Omental fat pad (tissue), 3 donors: ENCODE measurements at regions not wholly inside any gene's neighbourhood (a gene's known extent, or its start where the extent isn't known, plus 50 kb on each side); places are given as distances from the start of the nearest gene placed in this dataset.
"Not testable (repeated sequence)": the region's sequence is repeated elsewhere in the genome, so short reads cannot be mapped to it uniquely, and the experiment has no call there.

Source experiments
- ATAC-seq: fragments of 150-250 bp; one replicate; pipeline ENCODE4 v1.9.1; 2016; ENCODE audit warnings: mild to moderate bottlenecking, moderate library complexity; ENCODE audit not compliant: low FRiP score
- DNase-seq: peaks from one replicate; pipeline ENCODE4 v3.0.0-alpha.2; 2019; ENCODE audit warnings: low spot score
- TF ChIP-seq, protein P1 (sequence below), 3 donors: fragments of 450-650 bp; IDR thresholded peaks; one replicate each; pipeline ENCODE4 v1.5.1; 2016 to 2017; ENCODE audit warnings: antibody characterized with exemption in 3 of 3, mild to moderate bottlenecking in 3 of 3, moderate library complexity in 2 of 3

DNA sequence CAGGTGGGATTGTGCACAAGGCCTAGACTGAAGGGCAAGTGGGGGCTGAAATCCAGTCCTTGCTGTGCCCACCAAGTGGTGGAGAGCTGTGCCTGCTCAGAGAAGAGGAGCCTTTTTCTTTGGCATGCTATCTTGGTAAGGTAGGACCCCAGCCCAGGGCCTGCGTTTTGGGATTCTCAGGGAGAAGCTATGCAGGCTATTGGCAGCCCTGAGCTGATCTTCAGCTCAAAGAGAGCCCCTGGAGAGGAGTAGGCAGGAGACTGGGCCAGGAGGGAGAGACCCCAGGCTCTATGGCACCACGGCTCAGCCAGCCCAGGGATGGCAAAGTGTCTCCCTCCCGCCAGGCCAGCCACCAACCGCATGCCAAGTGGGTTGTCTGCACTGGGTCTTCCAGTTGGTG lies 119.2 kb upstream of the PCBD1 start:
- DNase-seq: no peak
- TF ChIP-seq, protein P1, sequence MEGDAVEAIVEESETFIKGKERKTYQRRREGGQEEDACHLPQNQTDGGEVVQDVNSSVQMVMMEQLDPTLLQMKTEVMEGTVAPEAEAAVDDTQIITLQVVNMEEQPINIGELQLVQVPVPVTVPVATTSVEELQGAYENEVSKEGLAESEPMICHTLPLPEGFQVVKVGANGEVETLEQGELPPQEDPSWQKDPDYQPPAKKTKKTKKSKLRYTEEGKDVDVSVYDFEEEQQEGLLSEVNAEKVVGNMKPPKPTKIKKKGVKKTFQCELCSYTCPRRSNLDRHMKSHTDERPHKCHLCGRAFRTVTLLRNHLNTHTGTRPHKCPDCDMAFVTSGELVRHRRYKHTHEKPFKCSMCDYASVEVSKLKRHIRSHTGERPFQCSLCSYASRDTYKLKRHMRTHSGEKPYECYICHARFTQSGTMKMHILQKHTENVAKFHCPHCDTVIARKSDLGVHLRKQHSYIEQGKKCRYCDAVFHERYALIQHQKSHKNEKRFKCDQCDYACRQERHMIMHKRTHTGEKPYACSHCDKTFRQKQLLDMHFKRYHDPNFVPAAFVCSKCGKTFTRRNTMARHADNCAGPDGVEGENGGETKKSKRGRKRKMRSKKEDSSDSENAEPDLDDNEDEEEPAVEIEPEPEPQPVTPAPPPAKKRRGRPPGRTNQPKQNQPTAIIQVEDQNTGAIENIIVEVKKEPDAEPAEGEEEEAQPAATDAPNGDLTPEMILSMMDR (IDR thresholded peaks at IDR 0.05): no peak
- ATAC-seq: no peak

DNA sequence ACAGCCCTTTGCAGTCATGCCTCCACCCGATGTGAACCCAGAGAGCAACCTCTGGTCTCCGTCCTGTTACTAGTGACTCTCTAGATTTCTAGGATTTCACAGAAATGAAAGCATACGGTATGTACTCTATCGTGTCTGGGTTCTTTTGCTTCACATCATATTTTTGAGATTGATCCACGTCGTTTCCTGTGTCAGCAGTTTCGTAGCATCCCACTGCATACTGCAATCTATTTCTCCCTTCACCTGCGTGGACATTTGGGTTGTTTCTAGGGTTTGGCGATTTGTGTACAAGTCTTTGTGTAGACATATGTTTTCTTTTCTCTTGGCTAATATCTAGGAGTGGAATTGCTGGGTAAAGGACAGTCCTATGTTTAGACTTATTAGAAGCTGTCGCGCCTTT lies 119.8 kb upstream of the PCBD1 start:
- DNase-seq: no peak
- no peak for ATAC-seq

DNA sequence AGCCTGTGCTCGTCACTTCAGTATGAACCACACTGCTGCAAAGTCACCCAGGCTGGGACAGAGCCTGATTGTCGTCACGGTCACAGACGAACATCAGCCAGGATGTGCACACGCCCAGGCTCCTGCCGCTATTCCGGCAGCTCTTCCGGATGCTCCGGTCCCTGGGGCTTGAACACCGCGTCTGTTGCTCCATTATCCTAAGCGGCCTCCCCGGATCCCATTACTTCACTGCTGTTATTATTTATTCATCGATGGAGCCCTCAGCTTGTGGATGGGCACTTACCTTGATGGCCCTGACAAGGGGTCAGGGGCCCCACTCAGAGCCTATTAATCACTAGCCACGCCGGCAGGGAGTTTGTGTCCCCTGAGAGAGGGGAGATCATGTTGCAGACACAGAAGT lies 120.8 kb upstream of the PCBD1 start:
- DNase-seq: no peak
- no peak for ATAC-seq

More for the DNA sequence above, 119.8 kb upstream of the PCBD1 start:
- TF ChIP-seq, protein P1 (IDR thresholded peaks at IDR 0.05): no peak

DNA sequence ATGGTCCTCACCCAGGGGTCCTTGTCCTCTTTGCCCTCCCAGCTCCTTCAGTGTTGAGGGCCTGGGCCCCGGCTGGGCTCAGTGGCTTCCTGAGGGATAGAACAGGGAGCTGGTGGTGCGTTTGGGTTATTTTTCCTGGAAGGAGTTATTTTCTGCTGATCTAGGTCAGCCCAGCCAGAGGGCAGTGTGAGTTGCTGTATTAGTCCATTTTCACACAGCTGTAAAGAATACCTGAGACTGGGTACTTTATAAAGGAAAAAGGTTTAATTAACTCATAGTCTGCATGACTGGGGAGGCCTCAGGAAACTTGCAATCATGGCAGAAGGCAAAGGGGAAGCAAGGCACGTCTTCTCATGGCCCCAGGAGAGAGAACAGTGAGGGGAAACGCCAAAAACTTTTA lies 122.4 kb upstream of the PCBD1 start:
- ATAC-seq (no peak), DNase-seq (no peak)
- TF ChIP-seq, protein P1 (IDR thresholded peaks at IDR 0.05): no peak

More for the DNA sequence above, 120.8 kb upstream of the PCBD1 start:
- TF ChIP-seq, protein P1 (IDR thresholded peaks at IDR 0.05): no peak

DNA sequence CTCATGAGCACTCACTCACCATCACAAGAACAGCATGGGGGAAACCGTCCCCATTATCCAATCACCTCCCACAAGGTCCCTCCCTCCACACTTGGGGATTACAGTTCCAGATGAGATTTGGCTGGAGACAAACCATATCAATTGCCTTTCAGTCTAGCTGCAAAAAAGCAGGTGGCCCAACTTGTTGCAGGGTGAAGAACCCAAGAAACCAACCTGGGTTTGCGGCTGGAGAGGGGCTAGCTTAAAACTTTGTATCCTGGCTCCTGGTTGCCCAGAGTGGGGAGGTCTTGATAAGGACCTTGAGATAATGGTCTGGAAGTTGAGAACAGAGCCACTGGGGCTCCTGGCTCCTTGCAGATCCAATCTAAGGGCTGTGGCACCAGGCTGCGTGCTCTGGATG lies 122.8 kb upstream of the PCBD1 start:
- TF ChIP-seq, protein P1 (IDR thresholded peaks at IDR 0.05): no peak
- DNase-seq (no peak), ATAC-seq (no peak)

DNA sequence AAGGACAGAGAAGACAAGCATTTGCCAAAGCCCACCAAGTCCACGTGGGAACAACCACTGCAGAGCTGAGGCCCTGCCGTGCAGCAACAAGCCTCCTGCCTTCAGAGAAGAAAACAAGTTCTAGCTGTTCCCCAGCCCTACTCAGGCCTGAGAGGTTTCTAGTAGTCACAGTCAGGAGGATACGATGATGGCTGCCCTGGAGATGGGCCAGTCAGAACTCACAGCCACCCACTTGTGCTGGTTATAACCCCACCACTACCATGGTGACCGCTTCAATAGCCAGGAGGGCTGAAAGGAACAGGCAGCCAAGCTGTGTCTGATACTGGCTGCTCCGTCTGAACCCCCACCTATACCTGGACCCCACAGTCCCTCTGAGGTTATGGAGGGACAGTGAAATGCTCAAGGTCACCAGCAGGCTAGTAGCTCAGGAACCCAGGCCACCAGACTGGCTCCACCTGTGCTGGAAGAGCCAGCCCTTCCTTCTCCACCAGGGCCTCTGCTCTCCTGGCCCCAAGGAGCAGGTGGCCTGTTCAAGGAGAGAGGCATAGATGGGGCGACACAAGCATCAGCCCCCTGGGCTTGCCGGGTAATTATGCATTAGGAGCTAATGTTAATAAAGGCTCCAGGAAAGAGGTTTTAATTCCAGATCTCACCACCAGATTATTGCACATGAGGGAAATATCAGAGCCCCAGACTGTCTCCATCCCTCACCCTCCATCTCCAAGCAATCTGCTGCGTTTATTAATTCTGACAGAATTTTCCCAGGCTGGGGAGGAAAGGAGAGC lies 125.8 kb upstream of the PCBD1 start:
- ATAC-seq (no peak), DNase-seq (no peak)
- TF ChIP-seq, protein P1 (IDR thresholded peaks at IDR 0.05): no peak

DNA sequence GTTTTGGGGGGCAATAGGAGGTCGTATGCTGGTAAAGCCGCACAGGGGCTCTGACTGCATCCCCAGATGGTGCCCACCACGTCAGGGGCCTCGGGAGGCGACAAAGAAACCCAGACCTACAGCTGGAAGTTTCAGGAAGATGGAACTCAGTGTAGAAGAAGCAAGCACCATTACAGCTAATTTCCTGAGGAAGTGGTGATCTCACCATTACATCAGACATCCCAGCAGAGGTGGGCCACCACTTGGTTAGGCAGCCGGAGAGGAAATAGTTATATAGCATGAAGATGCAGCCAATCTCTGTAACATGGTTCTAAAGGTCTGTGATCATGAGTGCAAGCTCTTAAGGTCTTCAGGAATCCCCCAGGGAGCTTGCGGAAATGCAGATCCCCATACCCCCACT lies 127.3 kb upstream of the PCBD1 start:
- ATAC-seq (no peak), DNase-seq (no peak)
- TF ChIP-seq, protein P1 (IDR thresholded peaks at IDR 0.05): no peak

DNA sequence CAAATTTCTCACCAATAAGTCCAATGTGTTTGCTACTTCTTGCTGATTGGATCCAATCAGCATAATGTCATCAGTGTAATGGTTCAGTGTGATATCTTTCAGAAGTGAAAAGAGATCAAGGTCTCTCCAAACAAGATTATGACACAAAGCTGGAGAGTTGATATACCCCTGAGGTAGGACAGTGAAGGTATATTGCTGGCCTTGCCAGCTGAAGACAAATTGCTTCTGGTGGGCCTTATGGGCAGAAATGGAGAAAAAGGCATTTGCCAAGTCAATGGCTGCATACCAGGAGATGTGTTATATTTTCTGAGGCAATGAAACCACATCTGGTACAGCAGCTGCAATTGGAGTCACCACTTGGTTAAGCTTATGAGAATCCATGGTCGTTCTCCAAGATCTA lies 131.7 kb upstream of the PCBD1 start:
- ATAC-seq, DNase-seq: not testable (repeated sequence)
